Left cardiac atrium (tissue), 4 donors: ENCODE measurements at regions not wholly inside any gene's neighbourhood (a gene's known extent, or its start where the extent isn't known, plus 50 kb on each side); places are given as distances from the start of the nearest gene placed in this dataset.

Experiments
- ATAC-seq, 2 donors: fragments of 200-7000 bp; cut with Tn5 transposase; one replicate each; pipeline ENCODE4 v1.9.1; 2020; ENCODE audit warnings: mild to moderate bottlenecking in 2 of 2, moderate library complexity in 2 of 2
- DNase-seq: peaks from one replicate; pipeline ENCODE4 v3.0.0-alpha.2; 2020
- intact Hi-C, 2 donors: fragments of 100-400 bp; cut with DNase I; formaldehyde crosslinking; loops; one replicate each; pipeline versions ENCODE4 v1.14.1 to v1.15.1; 2022 to 2023
- donor health status: DM: no; HTN: yes; CAD: no.
- donor health status: DM: no; HTN: yes; CAD: no; lungs with severe emphysema.
- donor health status: DM: yes; HTN: yes; CAD: no.
- donor health status: Dilated cardiomyopathy.

- intact Hi-C loops, result no loop called here
- no peak for DNase-seq
- peak in 1 of 2 donors; percentile 57 for ATAC-seq
Measured at GRCh38 chr2:152227969-152228592, 52.5 kb upstream of the STAM2 start.

- intact Hi-C loops, result no loop called here
- ATAC-seq (no peak), DNase-seq (no peak)
Measured at GRCh38 chr2:152231446-152231845, 55.9 kb upstream of the STAM2 start.

GRCh38 chr2:152234277-152234676, 58.7 kb upstream of the STAM2 start:
- DNase-seq (no peak), ATAC-seq (no peak)
- intact Hi-C loops, result no loop called here

- intact Hi-C loops, result no loop called here
- DNase-seq (no peak), ATAC-seq (no peak)
Measured at GRCh38 chr2:152236191-152236925, 60.8 kb upstream of the STAM2 start.

GRCh38 chr2:152238016-152238415, 62.5 kb upstream of the STAM2 start:
- no peak for ATAC-seq
- intact Hi-C loops, result no loop called here

GRCh38 chr2:152240559-152241231, 65.1 kb upstream of the STAM2 start:
- no peak for DNase-seq
- intact Hi-C loops, result no loop called here
- ATAC-seq, result no peak

More at GRCh38 chr2:152238016-152238415, 62.5 kb upstream of the STAM2 start:
- no peak for DNase-seq

- intact Hi-C loops, result no loop called here
- DNase-seq (no peak), ATAC-seq (no peak)
Measured at GRCh38 chr2:152241948-152242729, 66.6 kb upstream of the STAM2 start.

GRCh38 chr2:152242787-152243472, 67.4 kb upstream of the STAM2 start:
- ATAC-seq (no peak), DNase-seq (no peak)
- intact Hi-C loops, result no loop called here

- peak; percentile 32 to 34 for ATAC-seq
Measured at GRCh38 chr2:152243761-152244640, 68.4 kb upstream of the STAM2 start.

GRCh38 chr2:152245653-152246052, 70.1 kb upstream of the STAM2 start:
- intact Hi-C loops, result no loop called here
- ATAC-seq, result no peak
- no peak for DNase-seq

More at GRCh38 chr2:152243761-152244640, 68.4 kb upstream of the STAM2 start:
- DNase-seq, result no peak
- intact Hi-C loops, result no loop called here

- intact Hi-C loops, result no loop called here
Measured at GRCh38 chr2:152246686-152247336, 71.2 kb upstream of the STAM2 start.

GRCh38 chr2:152247337-152247695, 71.8 kb upstream of the STAM2 start:
- DNase-seq (no peak), ATAC-seq (peak in 1 of 2 donors; percentile 37)
- intact Hi-C loops, result no loop called here

More at GRCh38 chr2:152246686-152247336, 71.2 kb upstream of the STAM2 start:
- ATAC-seq (no peak), DNase-seq (no peak)

GRCh38 chr2:152250421-152251100, 75.0 kb upstream of the STAM2 start:
- intact Hi-C loops, result no loop called here
- ATAC-seq, result no peak
- no peak for DNase-seq

- intact Hi-C loops, result no loop called here
- ATAC-seq (no peak), DNase-seq (no peak)
Measured at GRCh38 chr2:152251211-152251610, 75.6 kb upstream of the STAM2 start.

GRCh38 chr2:152251811-152252210, 76.2 kb upstream of the STAM2 start:
- no peak for ATAC-seq
- intact Hi-C loops, result no loop called here
- no peak for DNase-seq

- no peak for DNase-seq
- intact Hi-C loops, result no loop called here
- ATAC-seq, result no peak
Measured at GRCh38 chr2:152254486-152254885, 78.9 kb upstream of the STAM2 start.

- ATAC-seq (no peak), DNase-seq (no peak)
- intact Hi-C loops, result no loop called here
Measured at GRCh38 chr2:152254976-152255375, 79.4 kb upstream of the STAM2 start.
